ENCODE measurements at regions not wholly inside any gene's neighbourhood (a gene's known extent, or its start where the extent isn't known, plus 50 kb on each side); places are given as distances from the start of the nearest gene placed in this dataset.
"Not testable (repeated sequence)": the region's sequence is repeated elsewhere in the genome, so short reads cannot be mapped to it uniquely, and the experiment has no call there.

GRCh38 chr2:184049566-184049965 lies 548.8 kb upstream of the ZNF804A start:
- H3K9me3 ChIP-seq (ENCODE audit: control insufficient read depth, low read depth, low read length): no peaks in the 10 kb centered on the region

GRCh38 chr2:184053326-184053725 lies 545.0 kb upstream of the ZNF804A start:
- Histone ChIP-seq H3K9me3 (ENCODE audit: control insufficient read depth, low read depth, low read length) (no peaks in the 10 kb centered on the region), H3K4me3 (ENCODE audit: low read length) (no peak overlapping the region), H3K27me3 (ENCODE audit: control insufficient read depth, insufficient read depth, low read length) (no peaks in the 10 kb centered on the region), H3K27ac (ENCODE audit: low read length) (no peak overlapping the region), H3K9ac (ENCODE audit: low read length) (no peak overlapping the region), H3K4me1 (ENCODE audit: control insufficient read depth, low read depth, low read length) (no peaks in the 10 kb centered on the region), H3K36me3 (ENCODE audit: control insufficient read depth, low read depth, low read length) (no peaks in the 10 kb centered on the region)

More at GRCh38 chr2:184049566-184049965, 548.8 kb upstream of the ZNF804A start:
- Histone ChIP-seq H3K9ac (ENCODE audit: low read length) (no peak overlapping the region), H3K27me3 (ENCODE audit: control insufficient read depth, insufficient read depth, low read length) (no peaks in the 10 kb centered on the region), H3K27ac (ENCODE audit: low read length) (no peak overlapping the region), H3K4me1 (ENCODE audit: control insufficient read depth, low read depth, low read length) (no peaks in the 10 kb centered on the region), H3K36me3 (ENCODE audit: control insufficient read depth, low read depth, low read length) (no peaks in the 10 kb centered on the region), H3K4me3 (ENCODE audit: low read length) (no peak overlapping the region)

GRCh38 chr2:184054419-184054818 lies 543.9 kb upstream of the ZNF804A start:
- not testable (repeated sequence) for H3K9ac ChIP-seq (ENCODE audit: low read length); H3K4me3 ChIP-seq (ENCODE audit: low read length); H3K36me3 ChIP-seq (ENCODE audit: control insufficient read depth, low read depth, low read length); H3K9me3 ChIP-seq (ENCODE audit: control insufficient read depth, low read depth, low read length); H3K27me3 ChIP-seq (ENCODE audit: control insufficient read depth, insufficient read depth, low read length); H3K27ac ChIP-seq (ENCODE audit: low read length); H3K4me1 ChIP-seq (ENCODE audit: control insufficient read depth, low read depth, low read length)

- no peak overlapping the region for H3K4me3 ChIP-seq (ENCODE audit: low read length)
- no peaks in the 10 kb centered on the region for H3K27me3 ChIP-seq (ENCODE audit: control insufficient read depth, insufficient read depth, low read length)
- no peaks in the 10 kb centered on the region for H3K36me3 ChIP-seq (ENCODE audit: control insufficient read depth, low read depth, low read length)
- no peaks in the 10 kb centered on the region for H3K9me3 ChIP-seq (ENCODE audit: control insufficient read depth, low read depth, low read length)
- H3K9ac ChIP-seq (ENCODE audit: low read length): no peak overlapping the region
- H3K27ac ChIP-seq (ENCODE audit: low read length): no peak overlapping the region
- no peaks in the 10 kb centered on the region for H3K4me1 ChIP-seq (ENCODE audit: control insufficient read depth, low read depth, low read length)
Measured at GRCh38 chr2:184057910-184058309, 540.4 kb upstream of the ZNF804A start.

- H3K9ac ChIP-seq (ENCODE audit: low read length); H3K4me3 ChIP-seq (ENCODE audit: low read length); H3K4me1 ChIP-seq (ENCODE audit: control insufficient read depth, low read depth, low read length); H3K27me3 ChIP-seq (ENCODE audit: control insufficient read depth, insufficient read depth, low read length); H3K27ac ChIP-seq (ENCODE audit: low read length); H3K9me3 ChIP-seq (ENCODE audit: control insufficient read depth, low read depth, low read length); H3K36me3 ChIP-seq (ENCODE audit: control insufficient read depth, low read depth, low read length): not testable (repeated sequence)
Measured at GRCh38 chr2:184060268-184060667, 538.1 kb upstream of the ZNF804A start.

- Histone ChIP-seq H3K4me1 (ENCODE audit: control insufficient read depth, low read depth, low read length) (no peaks in the 10 kb centered on the region), H3K9me3 (ENCODE audit: control insufficient read depth, low read depth, low read length) (no peaks in the 10 kb centered on the region), H3K36me3 (ENCODE audit: control insufficient read depth, low read depth, low read length) (no peaks in the 10 kb centered on the region), H3K27me3 (ENCODE audit: control insufficient read depth, insufficient read depth, low read length) (no peaks in the 10 kb centered on the region), H3K9ac (ENCODE audit: low read length) (no peak overlapping the region), H3K27ac (ENCODE audit: low read length) (no peak overlapping the region), H3K4me3 (ENCODE audit: low read length) (no peak overlapping the region)
Measured at GRCh38 chr2:184067502-184067901, 530.8 kb upstream of the ZNF804A start.

- Histone ChIP-seq H3K4me3 (ENCODE audit: low read length) (no peak overlapping the region), H3K36me3 (ENCODE audit: control insufficient read depth, low read depth, low read length) (no peaks in the 10 kb centered on the region), H3K4me1 (ENCODE audit: control insufficient read depth, low read depth, low read length) (no peaks in the 10 kb centered on the region), H3K9me3 (ENCODE audit: control insufficient read depth, low read depth, low read length) (no peaks in the 10 kb centered on the region), H3K27me3 (ENCODE audit: control insufficient read depth, insufficient read depth, low read length) (no peaks in the 10 kb centered on the region), H3K9ac (ENCODE audit: low read length) (no peak overlapping the region), H3K27ac (ENCODE audit: low read length) (no peak overlapping the region)
Measured at GRCh38 chr2:184072470-184072869, 525.9 kb upstream of the ZNF804A start.

GRCh38 chr2:184078496-184078895 lies 519.8 kb upstream of the ZNF804A start:
- H3K9ac ChIP-seq (ENCODE audit: low read length): no peak overlapping the region
- H3K9me3 ChIP-seq (ENCODE audit: control insufficient read depth, low read depth, low read length): no peaks in the 10 kb centered on the region
- no peaks in the 10 kb centered on the region for H3K4me1 ChIP-seq (ENCODE audit: control insufficient read depth, low read depth, low read length)
- no peak overlapping the region for H3K4me3 ChIP-seq (ENCODE audit: low read length)
- no peak overlapping the region for H3K27ac ChIP-seq (ENCODE audit: low read length)
- no peaks in the 10 kb centered on the region for H3K36me3 ChIP-seq (ENCODE audit: control insufficient read depth, low read depth, low read length)
- no peaks in the 10 kb centered on the region for H3K27me3 ChIP-seq (ENCODE audit: control insufficient read depth, insufficient read depth, low read length)

- Histone ChIP-seq H3K27me3 (ENCODE audit: control insufficient read depth, insufficient read depth, low read length) (no peaks in the 10 kb centered on the region), H3K4me1 (ENCODE audit: control insufficient read depth, low read depth, low read length) (no peaks in the 10 kb centered on the region), H3K9me3 (ENCODE audit: control insufficient read depth, low read depth, low read length) (no peaks in the 10 kb centered on the region), H3K9ac (ENCODE audit: low read length) (no peak overlapping the region), H3K4me3 (ENCODE audit: low read length) (no peak overlapping the region), H3K27ac (ENCODE audit: low read length) (no peak overlapping the region), H3K36me3 (ENCODE audit: control insufficient read depth, low read depth, low read length) (no peaks in the 10 kb centered on the region)
Measured at GRCh38 chr2:184091456-184091855, 506.9 kb upstream of the ZNF804A start.

GRCh38 chr2:184113696-184114403 lies 484.5 kb upstream of the ZNF804A start:
- H3K27me3 ChIP-seq (ENCODE audit: control insufficient read depth, insufficient read depth, low read length): no peaks in the 10 kb centered on the region

GRCh38 chr2:184114439-184114838 lies 483.9 kb upstream of the ZNF804A start:
- Histone ChIP-seq H3K9me3 (ENCODE audit: control insufficient read depth, low read depth, low read length) (no peaks in the 10 kb centered on the region), H3K4me3 (ENCODE audit: low read length) (no peak overlapping the region), H3K27me3 (ENCODE audit: control insufficient read depth, insufficient read depth, low read length) (no peaks in the 10 kb centered on the region), H3K9ac (ENCODE audit: low read length) (no peak overlapping the region), H3K27ac (ENCODE audit: low read length) (no peak overlapping the region), H3K36me3 (ENCODE audit: control insufficient read depth, low read depth, low read length) (no peaks in the 10 kb centered on the region), H3K4me1 (ENCODE audit: control insufficient read depth, low read depth, low read length) (no peaks in the 10 kb centered on the region)

More at GRCh38 chr2:184113696-184114403, 484.5 kb upstream of the ZNF804A start:
- no peak overlapping the region for H3K27ac ChIP-seq (ENCODE audit: low read length)
- no peak overlapping the region for H3K9ac ChIP-seq (ENCODE audit: low read length)
- no peak overlapping the region for H3K4me3 ChIP-seq (ENCODE audit: low read length)
- no peaks in the 10 kb centered on the region for H3K4me1 ChIP-seq (ENCODE audit: control insufficient read depth, low read depth, low read length)
- H3K36me3 ChIP-seq (ENCODE audit: control insufficient read depth, low read depth, low read length): no peaks in the 10 kb centered on the region
- H3K9me3 ChIP-seq (ENCODE audit: control insufficient read depth, low read depth, low read length): no peaks in the 10 kb centered on the region

- no peaks in the 10 kb centered on the region for H3K27me3 ChIP-seq (ENCODE audit: control insufficient read depth, insufficient read depth, low read length)
- H3K4me1 ChIP-seq (ENCODE audit: control insufficient read depth, low read depth, low read length): no peaks in the 10 kb centered on the region
- H3K9me3 ChIP-seq (ENCODE audit: control insufficient read depth, low read depth, low read length): no peaks in the 10 kb centered on the region
- no peak overlapping the region for H3K27ac ChIP-seq (ENCODE audit: low read length)
- H3K9ac ChIP-seq (ENCODE audit: low read length): no peak overlapping the region
- H3K36me3 ChIP-seq (ENCODE audit: control insufficient read depth, low read depth, low read length): no peaks in the 10 kb centered on the region
- no peak overlapping the region for H3K4me3 ChIP-seq (ENCODE audit: low read length)
Measured at GRCh38 chr2:184119989-184120800, 478.1 kb upstream of the ZNF804A start.

Measured in iPS-18a (cell line).